GM12891 (cell line): ENCODE measurements at regions not wholly inside any gene's neighbourhood (a gene's known extent, or its start where the extent isn't known, plus 50 kb on each side); places are given as distances from the start of the nearest gene placed in this dataset.

Source experiments
- POLR2A ChIP-seq: IDR thresholded peaks from 2 replicates; pipeline ENCODE4 v1.6.1; 2011; ENCODE audit warnings: low read depth, low read length, control low read depth
- POLR2AphosphoS5 ChIP-seq: IDR thresholded peaks from 2 replicates; pipeline ENCODE4 v1.6.1; 2011; ENCODE audit warnings: low read depth, low read length, control low read depth

DNA sequence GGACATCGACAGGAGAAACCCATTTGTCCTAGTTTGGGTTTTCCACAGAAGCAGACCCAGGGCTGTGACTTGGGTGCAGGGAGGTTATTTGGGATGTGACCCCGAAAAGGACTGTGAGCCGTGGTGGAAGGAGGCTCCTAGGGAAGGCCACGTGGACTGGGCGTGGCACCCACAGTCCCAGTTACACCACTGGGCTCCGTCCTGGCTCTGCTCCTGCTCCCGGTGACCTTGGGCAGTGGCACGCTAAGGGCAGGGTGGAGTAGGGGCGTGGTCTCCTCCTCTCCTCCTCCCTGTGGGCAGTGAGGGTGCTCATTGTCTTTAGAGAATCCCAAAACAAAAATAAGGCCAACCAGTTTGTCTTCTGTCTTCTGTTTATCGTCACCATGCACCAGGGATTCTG, 190.1 kb downstream of the GADD45G start:
- TF ChIP-seq POLR2AphosphoS5 (no peak), POLR2A (no peak)
